A673 (cell line): ENCODE measurements at regions not wholly inside any gene's neighbourhood (a gene's known extent, or its start where the extent isn't known, plus 50 kb on each side); places are given as distances from the start of the nearest gene placed in this dataset.

ENCODE experiments used
- BruUV-seq: library from RNA; stranded (reverse); fragments of 400-500 nt; replicated peaks from 2 replicates; lab custom pipeline; 2021; lab: Mats Ljungman, UMichigan
- CTCF ChIA-PET: fragments of 300-600 bp; sonication (Branson Sonifier 250); formaldehyde crosslinking; loops from one replicate; lab custom pipeline; 2022; ENCODE audit warnings: antibody characterized with exemption; lab: Charles Lee
- POLR2A ChIA-PET: fragments of 300-600 bp; sonication (Branson Sonifier 250); formaldehyde crosslinking; loops from one replicate; lab custom pipeline; 2022; ENCODE audit warnings: antibody characterized with exemption; ENCODE audit not compliant: low non-redundant PET; lab: Charles Lee
- DNase-seq: peaks from one replicate; pipeline ENCODE4 v3.0.0-alpha.2; 2015; ENCODE audit warnings: low spot score
- H3K27ac ChIP-seq: fragments of 200-600 bp; sonication (generic); 2 replicates; pipeline ENCODE4 v1.5.1; 2016; ENCODE audit warnings: mixed run types, low read depth, mild to moderate bottlenecking, mixed read lengths, antibody characterized with exemption, low read length; ENCODE audit not compliant: poor library complexity, severe bottlenecking
- H3K27me3 ChIP-seq: fragments of 200-600 bp; sonication (generic); replicated peaks from 2 replicates; pipeline ENCODE4 v1.6.1; 2017; ENCODE audit warnings: mixed run types, low read depth, mild to moderate bottlenecking, mixed read lengths, antibody characterized with exemption, low read length; ENCODE audit not compliant: insufficient read depth, poor library complexity
- H3K36me3 ChIP-seq: fragments of 200-600 bp; sonication (generic); 2 replicates; pipeline ENCODE4 v1.6.1; 2016; ENCODE audit warnings: mixed run types, mild to moderate bottlenecking, mixed read lengths, antibody characterized with exemption, low read length; ENCODE audit not compliant: insufficient read depth, poor library complexity, severe bottlenecking
- H3K4me1 ChIP-seq: fragments of 200-600 bp; sonication (generic); 2 replicates; pipeline ENCODE4 v1.6.1; 2017; ENCODE audit warnings: mixed run types, mild to moderate bottlenecking, mixed read lengths, antibody characterized with exemption, low read length; ENCODE audit not compliant: insufficient read depth, poor library complexity, severe bottlenecking
- H3K4me3 ChIP-seq: fragments of 200-600 bp; sonication (generic); 2 replicates; pipeline ENCODE4 v1.5.1; 2016; ENCODE audit warnings: low read depth, mixed run types, mild to moderate bottlenecking, mixed read lengths, low read length; ENCODE audit not compliant: poor library complexity, severe bottlenecking
- H3K9me3 ChIP-seq: fragments of 200-600 bp; sonication (generic); 2 replicates; pipeline ENCODE4 v1.6.1; 2016; ENCODE audit warnings: mixed run types, low read depth, mild to moderate bottlenecking, mixed read lengths, antibody characterized with exemption, low read length; ENCODE audit not compliant: poor library complexity, severe bottlenecking
- CTCF ChIP-seq: fragments of 300-800, 200-600 bp; sonication (generic); conservative IDR thresholded peaks from 2 replicates; pipeline ENCODE4 v1.5.1; 2017; ENCODE audit warnings: low read depth, mild to moderate bottlenecking, antibody characterized with exemption, low read length, moderate library complexity, mixed read lengths
- EZH2 ChIP-seq: fragments of 200-600 bp; sonication (generic); IDR thresholded peaks from 2 replicates; pipeline ENCODE4 v1.6.1; 2017; ENCODE audit warnings: borderline replicate concordance, low read depth, mild to moderate bottlenecking, mixed read lengths, antibody characterized with exemption, low read length; ENCODE audit not compliant: poor library complexity, severe bottlenecking
- intact Hi-C: fragments of 100-400 bp; cut with micrococcal nuclease; formaldehyde crosslinking; loops from one replicate; pipeline ENCODE4 v1.10.0; 2022; ENCODE audit not compliant: unreplicated experiment

GRCh38 chr3:168973897-168974296, 689.6 kb downstream of the MECOM start:
- no peak for DNase-seq

GRCh38 chr3:168973206-168973605, 690.3 kb downstream of the MECOM start:
- Histone ChIP-seq H3K27me3 (peaks cover 12% of the 10 kb centered on the region), H3K9me3 (no peaks in the 10 kb centered on the region), H3K27ac (no peak overlapping the region), H3K36me3 (no peaks in the 10 kb centered on the region), H3K4me3 (no peak overlapping the region), H3K4me1 (no peaks in the 10 kb centered on the region)
- no peak for DNase-seq
- intact Hi-C loops = no loop called here
- TF ChIP-seq EZH2 (no peak), CTCF (no peak)
- ChIA-PET POLR2A (no interaction called here), CTCF (no interaction called here)
- no TSS peak for BruUV-seq

More at GRCh38 chr3:168973897-168974296, 689.6 kb downstream of the MECOM start:
- no TSS peak for BruUV-seq
- Histone ChIP-seq H3K9me3 (no peaks in the 10 kb centered on the region), H3K27ac (no peak overlapping the region), H3K36me3 (no peaks in the 10 kb centered on the region), H3K4me3 (no peak overlapping the region), H3K27me3 (peaks cover 12% of the 10 kb centered on the region), H3K4me1 (no peaks in the 10 kb centered on the region)
- intact Hi-C loops = no loop called here
- TF ChIP-seq EZH2 (no peak), CTCF (no peak)
- CTCF ChIA-PET = no interaction called here
- POLR2A ChIA-PET = no interaction called here

GRCh38 chr3:168968609-168969008, 694.9 kb downstream of the MECOM start:
- TF ChIP-seq EZH2 = no peak
- Histone ChIP-seq H3K4me3 (no peak overlapping the region), H3K27me3 (peaks cover 16% of the 10 kb centered on the region), H3K4me1 (no peaks in the 10 kb centered on the region), H3K36me3 (no peaks in the 10 kb centered on the region), H3K9me3 (no peaks in the 10 kb centered on the region), H3K27ac (no peak overlapping the region)
- ChIA-PET CTCF (no interaction called here), POLR2A (no interaction called here)
- BruUV-seq = no TSS peak
- intact Hi-C loops = no loop called here
- DNase-seq = no peak

- POLR2A ChIA-PET = no interaction called here
- H3K27me3 ChIP-seq = peaks cover 11% of the 10 kb centered on the region
- intact Hi-C loops = no loop called here
- H3K36me3 ChIP-seq = no peaks in the 10 kb centered on the region
- no peaks in the 10 kb centered on the region for H3K4me1 ChIP-seq
- TF ChIP-seq CTCF (no peak), EZH2 (no peak)
- CTCF ChIA-PET = interaction anchor here (0.6 kb wide), 1 partner anchor 13 kb away, joined by 3 read pairs; no protein-coding TSS in a partner anchor
- no peak overlapping the region for H3K27ac ChIP-seq
- no TSS peak for BruUV-seq
- H3K4me3 ChIP-seq = no peak overlapping the region
- no peak for DNase-seq
- no peaks in the 10 kb centered on the region for H3K9me3 ChIP-seq
Measured at GRCh38 chr3:168964736-168965135, 698.8 kb downstream of the MECOM start.
